ENCODE measurements at regions not wholly inside any gene's neighbourhood (a gene's known extent, or its start where the extent isn't known, plus 50 kb on each side); places are given as distances from the start of the nearest gene placed in this dataset.

GRCh38 chr9:119053070-119053469 is 316.2 kb downstream of the BRINP1 start:
- TF ChIP-seq POLR2AphosphoS5 (IDR thresholded peaks at IDR 0.05; ENCODE audit: borderline replicate concordance, low read depth, low read length) (no peak), EZH2 (IDR thresholded peaks at IDR 0.05) (no peak), FOXP2 (optimal IDR thresholded peaks at IDR 0.05; ENCODE audit: control extremely low read depth, extremely low read length, insufficient read depth) (no peak)

Data from SK-N-MC (cell line).